Peyer's patch (tissue), 4 donors: ENCODE measurements at regions not wholly inside any gene's neighbourhood (a gene's known extent, or its start where the extent isn't known, plus 50 kb on each side); places are given as distances from the start of the nearest gene placed in this dataset.

ENCODE experiments used
- POLR2A ChIP-seq, 2 donors: fragments of 450-650 bp; IDR thresholded peaks; one replicate each; pipeline ENCODE4 v1.5.1; 2017; ENCODE audit warnings: antibody characterized with exemption in 2 of 2, mild to moderate bottlenecking in 2 of 2, moderate library complexity in 2 of 2
- TF ChIP-seq, protein P1 (sequence below), 6 experiments: fragments of 450-650 bp in 4 of 6; fragments of 200-600 bp in 2 of 6; sonication (generic) in 1 of 6; IDR thresholded peaks; one replicate each; pipeline ENCODE4 v1.5.1; 2017 to 2019; ENCODE audit warnings: antibody characterized with exemption in 6 of 6, mild to moderate bottlenecking in 3 of 6, moderate library complexity in 1 of 6

DNA sequence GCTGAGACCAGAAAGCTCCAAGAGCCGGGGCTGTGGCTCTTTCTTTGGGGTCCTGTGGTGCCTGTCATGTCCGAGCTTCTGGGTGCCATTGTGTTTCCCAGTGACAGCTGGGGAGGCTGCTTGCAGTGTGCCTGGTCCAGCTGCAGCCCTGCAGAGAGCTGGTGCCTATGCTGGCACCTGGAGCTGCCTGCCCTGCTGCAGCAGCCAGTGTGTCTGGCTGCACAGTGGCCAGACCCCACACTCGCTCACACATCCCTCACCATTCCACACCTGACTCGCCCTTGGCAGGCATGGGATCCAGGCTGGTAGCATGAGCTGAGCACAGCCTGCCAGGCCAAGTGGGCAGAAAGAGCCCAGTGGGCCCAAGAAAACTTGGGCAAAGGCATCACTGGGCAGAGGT is 635.1 kb upstream of the SEMA3D start:
- TF ChIP-seq, protein P1, sequence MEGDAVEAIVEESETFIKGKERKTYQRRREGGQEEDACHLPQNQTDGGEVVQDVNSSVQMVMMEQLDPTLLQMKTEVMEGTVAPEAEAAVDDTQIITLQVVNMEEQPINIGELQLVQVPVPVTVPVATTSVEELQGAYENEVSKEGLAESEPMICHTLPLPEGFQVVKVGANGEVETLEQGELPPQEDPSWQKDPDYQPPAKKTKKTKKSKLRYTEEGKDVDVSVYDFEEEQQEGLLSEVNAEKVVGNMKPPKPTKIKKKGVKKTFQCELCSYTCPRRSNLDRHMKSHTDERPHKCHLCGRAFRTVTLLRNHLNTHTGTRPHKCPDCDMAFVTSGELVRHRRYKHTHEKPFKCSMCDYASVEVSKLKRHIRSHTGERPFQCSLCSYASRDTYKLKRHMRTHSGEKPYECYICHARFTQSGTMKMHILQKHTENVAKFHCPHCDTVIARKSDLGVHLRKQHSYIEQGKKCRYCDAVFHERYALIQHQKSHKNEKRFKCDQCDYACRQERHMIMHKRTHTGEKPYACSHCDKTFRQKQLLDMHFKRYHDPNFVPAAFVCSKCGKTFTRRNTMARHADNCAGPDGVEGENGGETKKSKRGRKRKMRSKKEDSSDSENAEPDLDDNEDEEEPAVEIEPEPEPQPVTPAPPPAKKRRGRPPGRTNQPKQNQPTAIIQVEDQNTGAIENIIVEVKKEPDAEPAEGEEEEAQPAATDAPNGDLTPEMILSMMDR (IDR thresholded peaks at IDR 0.05): no peak
- no peak for TF ChIP-seq POLR2A (IDR thresholded peaks at IDR 0.05)
